Karpas-422 (cell line): ENCODE measurements at regions not wholly inside any gene's neighbourhood (a gene's known extent, or its start where the extent isn't known, plus 50 kb on each side); places are given as distances from the start of the nearest gene placed in this dataset.
"Not testable (repeated sequence)": the region's sequence is repeated elsewhere in the genome, so short reads cannot be mapped to it uniquely, and the experiment has no call there.

Experiments used
- DNase-seq: peaks from one replicate; pipeline ENCODE4 v3.0.0-alpha.2; 2015
- H2AFZ ChIP-seq: fragments of 200-600 bp; sonication (generic); 2 replicates; pipeline ENCODE4 v1.6.1; 2014; ENCODE audit warnings: antibody characterized with exemption, low read length, mixed read lengths
- H3K27ac ChIP-seq: fragments of 200-600 bp; sonication (generic); 2 replicates; pipeline ENCODE4 v1.5.1; 2014; ENCODE audit warnings: mild to moderate bottlenecking, low read length, moderate library complexity
- H3K27me3 ChIP-seq: fragments of 200-600 bp; sonication (generic); 2 replicates; pipeline ENCODE4 v1.6.1; 2014; ENCODE audit warnings: low read length, mixed read lengths
- H3K36me3 ChIP-seq: fragments of 200-600 bp; sonication (generic); 2 replicates; pipeline ENCODE4 v1.6.1; 2014; ENCODE audit warnings: low read length, mixed read lengths; ENCODE audit not compliant: insufficient read depth
- H3K4me1 ChIP-seq: fragments of 200-600 bp; sonication (generic); 2 replicates; pipeline ENCODE4 v1.6.1; 2014; ENCODE audit warnings: mild to moderate bottlenecking, low read length, mixed read lengths
- H3K4me2 ChIP-seq: fragments of 200-600 bp; sonication (generic); 2 replicates; pipeline ENCODE4 v1.6.1; 2014; ENCODE audit warnings: low read length, low read depth, mild to moderate bottlenecking; ENCODE audit not compliant: poor library complexity, severe bottlenecking
- H3K4me3 ChIP-seq: fragments of 200-600 bp; sonication (generic); 2 replicates; pipeline ENCODE4 v1.5.1; 2014; ENCODE audit warnings: mild to moderate bottlenecking, antibody characterized with exemption, low read length, mixed read lengths
- H3K79me2 ChIP-seq: fragments of 200-600 bp; sonication (generic); 2 replicates; pipeline ENCODE4 v1.6.1; 2014; ENCODE audit warnings: mild to moderate bottlenecking, low read length, mixed read lengths
- H3K9ac ChIP-seq: fragments of 200-600 bp; sonication (generic); 2 replicates; pipeline ENCODE4 v1.6.0; 2014; ENCODE audit warnings: low read length
- H3K9me2 ChIP-seq: fragments of 200-600 bp; sonication (generic), shearing (Covaris generic); replicated peaks from 2 replicates; pipeline ENCODE4 v1.6.0; 2014; ENCODE audit warnings: mild to moderate bottlenecking, low read length, moderate library complexity; ENCODE audit not compliant: insufficient read depth
- H3K9me3 ChIP-seq: fragments of 300-700, 200-600 bp; sonication (generic); 2 replicates; pipeline ENCODE4 v1.6.1; 2014; ENCODE audit warnings: low read length, mixed read lengths
- H4K20me1 ChIP-seq: fragments of 200-600 bp; sonication (generic); 2 replicates; pipeline ENCODE4 v1.6.1; 2014; ENCODE audit warnings: mild to moderate bottlenecking, antibody characterized with exemption, low read length, low read depth; ENCODE audit not compliant: insufficient read depth

DNA sequence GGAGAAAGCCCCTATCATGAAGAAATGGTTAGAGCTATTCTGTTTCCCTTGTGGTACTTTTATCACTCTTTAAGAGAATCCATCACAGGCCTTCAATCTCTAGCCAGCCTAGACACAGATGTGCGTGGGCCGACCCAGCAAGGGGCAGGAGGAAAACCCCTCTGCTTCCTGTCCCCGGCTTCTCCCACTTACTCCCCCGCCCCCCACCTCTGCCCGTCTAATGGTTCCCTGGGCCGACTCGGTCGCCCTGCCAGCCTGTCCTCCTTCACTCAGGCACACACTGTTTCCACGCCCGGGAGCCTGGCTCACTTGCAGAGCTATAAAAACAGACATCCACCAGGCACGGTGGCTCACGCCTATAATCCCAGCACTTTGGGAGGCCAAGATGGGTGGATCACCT lies 58.3 kb upstream of the TFRC start:
- H3K4me2 ChIP-seq, result no peak overlapping the region
- no peaks in the 10 kb centered on the region for H3K36me3 ChIP-seq
- no peak overlapping the region for H2AFZ ChIP-seq
- H3K27ac ChIP-seq, result no peak overlapping the region
- no peaks in the 10 kb centered on the region for H4K20me1 ChIP-seq
- H3K4me1 ChIP-seq, result peaks cover 9% of the 10 kb centered on the region
- H3K9ac ChIP-seq, result no peak overlapping the region
- H3K4me3 ChIP-seq, result no peak overlapping the region
- DNase-seq, result no peak
- H3K9me2 ChIP-seq, result no peaks in the 10 kb centered on the region
- no peaks in the 10 kb centered on the region for H3K9me3 ChIP-seq
- no peaks in the 10 kb centered on the region for H3K79me2 ChIP-seq
- no peaks in the 10 kb centered on the region for H3K27me3 ChIP-seq

DNA sequence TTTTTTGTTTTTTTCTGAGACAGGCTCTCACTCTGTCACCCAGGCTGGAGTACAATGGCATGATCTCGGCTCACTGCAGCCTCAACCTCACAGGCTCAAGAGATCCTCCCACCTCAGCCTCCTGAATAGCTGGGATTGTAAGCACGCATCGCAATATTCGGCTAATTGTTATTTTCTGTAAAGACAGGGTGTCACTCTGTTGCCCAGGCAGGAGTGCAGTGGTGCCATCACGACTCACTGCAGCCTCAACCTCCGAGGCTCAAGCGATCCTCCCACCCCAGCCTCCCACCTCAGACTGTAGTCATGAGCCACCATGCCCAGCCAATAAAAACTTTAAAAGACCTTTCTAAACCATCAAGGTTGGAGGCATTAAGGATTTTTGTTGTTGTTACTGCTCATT lies 57.4 kb upstream of the TFRC start:
- no peak for DNase-seq
- H3K27me3 ChIP-seq, result no peaks in the 10 kb centered on the region
- H3K27ac ChIP-seq, result no peak overlapping the region
- H3K4me2 ChIP-seq, result no peak overlapping the region
- no peak overlapping the region for H3K9ac ChIP-seq
- no peak overlapping the region for H2AFZ ChIP-seq
- H3K9me2 ChIP-seq, result no peaks in the 10 kb centered on the region
- peaks cover 9% of the 10 kb centered on the region for H3K4me1 ChIP-seq
- H4K20me1 ChIP-seq, result no peaks in the 10 kb centered on the region
- H3K79me2 ChIP-seq, result no peaks in the 10 kb centered on the region
- H3K9me3 ChIP-seq, result no peaks in the 10 kb centered on the region
- H3K4me3 ChIP-seq, result no peak overlapping the region
- H3K36me3 ChIP-seq, result no peaks in the 10 kb centered on the region

DNA sequence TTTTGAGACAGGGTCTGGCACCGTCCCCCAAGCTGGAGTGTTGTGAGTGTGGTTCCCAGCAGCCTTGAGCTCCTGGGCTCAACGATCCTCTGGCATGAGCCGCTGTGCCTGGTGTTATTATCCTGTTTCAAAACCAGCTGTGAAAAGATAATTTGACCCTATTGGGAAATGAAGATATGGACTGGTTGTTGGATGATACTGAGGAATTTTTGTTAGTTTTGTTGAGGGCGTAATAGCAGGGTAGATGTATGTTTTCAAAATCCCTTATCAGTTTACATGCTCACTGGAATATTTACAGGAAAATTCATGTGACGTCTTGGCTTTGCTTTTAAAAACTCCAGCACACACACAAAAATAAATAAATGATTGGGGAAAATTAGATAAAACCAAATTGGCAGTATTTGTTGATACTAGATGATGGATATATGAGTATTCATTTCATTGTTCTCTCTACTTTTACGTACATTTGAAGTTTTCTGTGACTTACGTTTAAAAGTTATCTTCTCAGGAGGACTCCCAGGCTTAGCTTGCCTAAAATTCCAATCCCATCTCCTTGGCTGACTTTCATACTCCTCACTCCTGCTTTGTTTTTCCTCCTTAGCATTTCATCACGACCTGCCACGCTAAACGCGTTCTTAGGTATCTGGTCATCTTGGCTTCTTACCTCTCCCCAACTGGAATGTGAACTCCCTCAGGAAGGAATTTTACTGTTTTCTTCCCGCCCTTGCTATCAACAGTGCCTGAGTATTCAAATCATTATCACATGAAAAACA lies 56.8 kb upstream of the TFRC start:
- H2AFZ ChIP-seq, result no peak overlapping the region
- no peaks in the 10 kb centered on the region for H3K79me2 ChIP-seq
- H3K4me3 ChIP-seq, result no peak overlapping the region
- no peak overlapping the region for H3K9ac ChIP-seq
- no peak for DNase-seq
- H4K20me1 ChIP-seq, result no peaks in the 10 kb centered on the region
- no peaks in the 10 kb centered on the region for H3K9me3 ChIP-seq
- no peaks in the 10 kb centered on the region for H3K9me2 ChIP-seq
- H3K27me3 ChIP-seq, result no peaks in the 10 kb centered on the region
- H3K4me2 ChIP-seq, result no peak overlapping the region
- H3K36me3 ChIP-seq, result no peaks in the 10 kb centered on the region
- peaks cover 9% of the 10 kb centered on the region for H3K4me1 ChIP-seq
- H3K27ac ChIP-seq, result no peak overlapping the region

DNA sequence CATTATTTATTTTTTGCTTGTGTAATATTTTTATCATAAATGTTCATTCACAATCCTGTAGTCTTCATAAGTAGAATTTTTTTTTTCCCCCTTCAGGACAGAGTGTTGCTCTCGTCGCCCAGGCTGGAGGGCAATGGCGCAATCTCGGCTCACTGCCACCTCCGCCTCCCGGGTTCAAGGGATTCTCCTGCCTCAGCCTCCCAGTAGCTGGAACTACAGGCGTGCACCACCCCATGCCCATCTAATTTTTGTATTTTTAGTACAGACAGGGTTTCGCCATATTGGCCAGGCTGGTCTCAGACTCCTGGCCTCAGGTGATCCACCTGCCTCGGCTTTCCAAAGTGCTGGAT lies 54.7 kb upstream of the TFRC start:
- H3K36me3 ChIP-seq, H3K9me2 ChIP-seq, H3K79me2 ChIP-seq, H3K27ac ChIP-seq, H2AFZ ChIP-seq, DNase-seq, H3K4me3 ChIP-seq, H3K4me1 ChIP-seq, H3K4me2 ChIP-seq, H3K9ac ChIP-seq, H3K9me3 ChIP-seq, H3K27me3 ChIP-seq, H4K20me1 ChIP-seq: not testable (repeated sequence)

DNA sequence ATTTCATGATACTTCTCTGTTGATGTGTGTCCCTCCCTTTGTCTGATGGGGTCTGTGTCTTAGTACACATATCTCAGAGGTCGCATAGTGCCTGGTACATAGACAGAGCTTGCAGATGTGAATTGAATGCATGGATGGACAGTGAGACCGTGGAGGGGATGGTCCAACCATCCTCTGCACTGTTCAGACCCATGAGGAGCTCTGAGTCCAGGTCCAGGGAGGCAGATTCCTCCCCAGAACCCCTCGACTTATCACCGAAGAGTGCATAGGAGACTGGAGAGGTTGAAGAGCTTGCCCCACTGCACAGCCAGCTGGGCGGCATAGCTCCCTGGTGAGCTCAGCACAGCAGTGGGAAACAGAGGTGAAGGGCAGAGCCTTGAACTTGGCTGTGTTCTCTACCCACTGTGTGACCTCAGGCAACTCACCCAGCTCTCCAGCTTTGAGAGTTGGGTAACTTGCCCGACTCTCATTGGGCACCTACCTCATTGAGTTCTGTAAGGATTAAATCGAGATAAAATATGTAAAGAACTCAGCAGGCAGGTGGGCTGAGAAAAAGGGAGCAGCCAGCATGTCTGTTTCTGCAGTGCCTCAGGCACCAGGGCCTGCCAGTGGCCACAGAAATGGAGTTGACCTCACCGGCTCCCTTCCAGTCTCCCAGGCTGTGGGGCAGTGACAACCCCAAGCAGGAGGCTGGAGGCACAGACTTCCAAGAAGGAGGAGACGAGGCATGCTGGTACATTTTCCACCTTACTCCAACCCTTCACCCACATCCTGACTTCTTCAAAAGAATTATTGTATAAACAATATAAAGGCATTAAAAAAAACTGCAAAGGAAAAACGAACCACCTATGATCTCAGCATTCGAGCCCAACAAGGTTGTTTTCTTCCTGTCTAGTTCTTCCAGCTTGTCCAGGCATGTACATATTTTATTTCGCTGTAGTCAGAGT lies 54.1 kb upstream of the TFRC start:
- Histone ChIP-seq H3K27me3 (no peaks in the 10 kb centered on the region), H3K9me3 (no peaks in the 10 kb centered on the region), H3K4me1 (peaks cover 9% of the 10 kb centered on the region), H3K79me2 (no peaks in the 10 kb centered on the region), H4K20me1 (no peaks in the 10 kb centered on the region), H3K4me2 (no peak overlapping the region), H3K27ac (no peak overlapping the region), H2AFZ (no peak overlapping the region), H3K9ac (no peak overlapping the region), H3K36me3 (no peaks in the 10 kb centered on the region), H3K9me2 (no peaks in the 10 kb centered on the region), H3K4me3 (no peak overlapping the region)
- no peak for DNase-seq

DNA sequence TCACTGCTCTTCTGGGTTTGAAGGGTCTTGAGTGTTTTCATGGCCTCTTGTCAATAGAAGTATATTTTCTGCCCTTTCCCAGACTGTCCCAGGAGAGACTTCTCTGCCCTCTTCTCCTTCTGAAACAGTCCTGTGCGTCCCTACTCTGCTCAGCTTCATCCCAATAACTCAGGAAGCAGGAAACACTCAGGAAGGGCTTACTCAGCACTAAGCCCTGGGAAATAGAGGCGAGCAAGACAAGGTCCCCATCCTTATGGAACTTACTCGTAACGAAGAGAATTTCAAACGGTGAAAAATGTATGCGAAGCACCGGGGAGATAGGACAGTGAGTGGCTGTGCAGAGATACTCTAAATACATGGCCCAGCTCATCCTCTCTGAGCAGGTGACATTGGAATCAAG lies 52.8 kb upstream of the TFRC start:
- no peaks in the 10 kb centered on the region for H4K20me1 ChIP-seq
- no peak overlapping the region for H3K27ac ChIP-seq
- no peaks in the 10 kb centered on the region for H3K9me2 ChIP-seq
- no peak overlapping the region for H2AFZ ChIP-seq
- H3K4me3 ChIP-seq, result no peak overlapping the region
- no peak overlapping the region for H3K9ac ChIP-seq
- H3K9me3 ChIP-seq, result no peaks in the 10 kb centered on the region
- H3K4me2 ChIP-seq, result no peak overlapping the region
- H3K79me2 ChIP-seq, result no peaks in the 10 kb centered on the region
- no peaks in the 10 kb centered on the region for H3K36me3 ChIP-seq
- DNase-seq, result no peak
- peaks cover 9% of the 10 kb centered on the region for H3K4me1 ChIP-seq
- H3K27me3 ChIP-seq, result no peaks in the 10 kb centered on the region

DNA sequence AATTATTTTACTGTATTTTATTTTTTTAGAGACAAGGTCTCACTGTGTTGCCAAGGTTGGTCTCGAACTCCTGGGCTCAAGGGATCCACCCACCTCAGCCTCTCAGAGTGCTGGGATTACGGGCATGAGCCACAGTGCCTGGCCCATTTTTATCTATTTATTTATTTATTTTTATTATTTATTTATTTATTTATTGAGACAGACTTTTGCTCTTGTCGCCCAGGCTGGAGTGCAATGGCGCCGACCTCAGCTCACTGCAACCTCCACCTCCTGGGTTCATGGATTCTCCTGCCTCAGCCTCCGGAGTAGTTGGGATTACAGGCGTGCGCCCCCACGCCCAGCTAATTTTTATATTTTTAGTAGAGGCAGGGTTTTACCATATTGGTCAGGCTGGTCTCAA lies 52.0 kb upstream of the TFRC start:
- H3K4me1 ChIP-seq, H3K9me3 ChIP-seq, H3K4me3 ChIP-seq, H3K27me3 ChIP-seq, H3K4me2 ChIP-seq, H3K9me2 ChIP-seq, H4K20me1 ChIP-seq, H2AFZ ChIP-seq, DNase-seq, H3K79me2 ChIP-seq, H3K27ac ChIP-seq, H3K36me3 ChIP-seq, H3K9ac ChIP-seq: not testable (repeated sequence)

DNA sequence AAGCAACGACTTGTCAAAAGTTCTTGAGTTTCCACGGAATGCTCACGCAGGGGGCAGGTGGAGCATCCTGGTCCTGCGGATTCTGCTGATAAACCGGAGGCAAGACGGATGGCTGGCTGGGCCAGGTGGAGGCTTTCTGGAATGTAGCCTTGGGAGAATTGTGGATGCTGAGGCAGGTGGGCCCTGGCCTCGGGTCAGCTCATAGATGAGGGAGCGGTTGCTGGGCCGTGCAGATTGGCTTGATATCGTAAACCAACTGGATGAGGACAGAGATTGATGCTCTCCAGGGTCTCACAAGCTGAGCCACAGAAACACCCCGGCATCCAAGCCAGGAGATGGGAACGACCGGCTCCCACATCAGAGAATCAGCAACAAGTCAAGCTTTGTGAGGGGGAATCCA lies 50.0 kb upstream of the TFRC start:
- Histone ChIP-seq H4K20me1 (no peaks in the 10 kb centered on the region), H3K4me1 (peaks cover 9% of the 10 kb centered on the region)

More for the DNA sequence above, 50.0 kb upstream of the TFRC start:
- H3K9ac ChIP-seq, result no peak overlapping the region
- no peak overlapping the region for H2AFZ ChIP-seq
- no peaks in the 10 kb centered on the region for H3K9me2 ChIP-seq
- H3K27me3 ChIP-seq, result no peaks in the 10 kb centered on the region; the same call in 1 of the 2 replicates
- H3K4me2 ChIP-seq, result no peak overlapping the region
- no peaks in the 10 kb centered on the region for H3K79me2 ChIP-seq
- no peak for DNase-seq
- no peak overlapping the region for H3K4me3 ChIP-seq
- no peaks in the 10 kb centered on the region for H3K9me3 ChIP-seq
- no peak overlapping the region for H3K27ac ChIP-seq
- H3K36me3 ChIP-seq, result no peaks in the 10 kb centered on the region
